Gastrocnemius medialis (tissue), 4 donors: ENCODE measurements at regions not wholly inside any gene's neighbourhood (a gene's known extent, or its start where the extent isn't known, plus 50 kb on each side); places are given as distances from the start of the nearest gene placed in this dataset.
"Not testable (repeated sequence)": the region's sequence is repeated elsewhere in the genome, so short reads cannot be mapped to it uniquely, and the experiment has no call there.

Experiments used
- ATAC-seq, 2 donors: fragments of 150-250 bp; one replicate each; pipeline ENCODE4 v1.9.1; 2016
- DNase-seq, 2 donors: peaks; one replicate each; pipeline ENCODE4 v3.0.0-alpha.2; 2019
- H3K27ac ChIP-seq, 4 donors: fragments of 200-600 bp; sonication (generic); 1 replicate in 1 of 4; 2 replicates in 3 of 4; pipeline ENCODE4 v1.5.1; 2016 to 2018; ENCODE audit warnings: mild to moderate bottlenecking in 2 of 4, moderate library complexity in 1 of 4
- H3K27me3 ChIP-seq, 3 donors: fragments of 200-600 bp; sonication (generic) in 2 of 3; 1 replicate in 1 of 3; 2 replicates in 2 of 3; pipeline versions ENCODE4 v1.5.1 to v1.6.0; 2016 to 2019; ENCODE audit warnings: mild to moderate bottlenecking in 1 of 3, moderate library complexity in 1 of 3
- H3K36me3 ChIP-seq, 2 donors: fragments of 200-600 bp; sonication (generic) in 1 of 2; one replicate each; pipeline ENCODE4 v1.5.1; 2017 to 2018
- H3K4me1 ChIP-seq, 2 donors: fragments of 200-600 bp; sonication (generic) in 1 of 2; one replicate each; pipeline ENCODE4 v1.5.1; 2016 to 2017; ENCODE audit warnings: mild to moderate bottlenecking in 2 of 2
- H3K4me3 ChIP-seq, 4 donors: fragments of 200-600 bp; sonication (generic) in 3 of 4; 1 replicate in 1 of 4; 2 replicates in 3 of 4; pipeline ENCODE4 v1.5.1; 2016 to 2019; ENCODE audit warnings: mild to moderate bottlenecking in 2 of 4
- H3K9me3 ChIP-seq, 3 donors: fragments of 200-600 bp; sonication (generic) in 2 of 3; 1 replicate in 1 of 3; 2 replicates in 2 of 3; pipeline ENCODE4 v1.5.1; 2016 to 2019
- POLR2A ChIP-seq, 2 donors: fragments of 450-650 bp; IDR thresholded peaks; one replicate each; pipeline ENCODE4 v1.6.1; 2017; ENCODE audit warnings: antibody characterized with exemption in 2 of 2, mild to moderate bottlenecking in 2 of 2, moderate library complexity in 2 of 2
- in situ Hi-C, 4 donors: fragments of 200-750 bp; cut with MboI; loops; one replicate each; pipeline versions ENCODE4 v1.15.0 to v1.8.0; 2017; ENCODE audit warnings: low sequenced_read_pairs in 4 of 4
- intact Hi-C: fragments of 100-400 bp; cut with DNase I; formaldehyde crosslinking; loops from one replicate; pipeline ENCODE4 v1.15.1; 2023; ENCODE audit warnings: low total_unique reads
- TF ChIP-seq, protein P1 (sequence below), 5 experiments: fragments of 450-650 bp in 3 of 5; fragments of 200-600 bp in 2 of 5; sonication (generic) in 2 of 5; IDR thresholded peaks in 4 of 5; conservative IDR thresholded peaks in 1 of 5; 1 replicate in 4 of 5; 2 replicates in 1 of 5; pipeline ENCODE4 v1.5.1; 2016 to 2019; ENCODE audit warnings: antibody characterized with exemption in 5 of 5, mild to moderate bottlenecking in 3 of 5, moderate library complexity in 3 of 5

DNA sequence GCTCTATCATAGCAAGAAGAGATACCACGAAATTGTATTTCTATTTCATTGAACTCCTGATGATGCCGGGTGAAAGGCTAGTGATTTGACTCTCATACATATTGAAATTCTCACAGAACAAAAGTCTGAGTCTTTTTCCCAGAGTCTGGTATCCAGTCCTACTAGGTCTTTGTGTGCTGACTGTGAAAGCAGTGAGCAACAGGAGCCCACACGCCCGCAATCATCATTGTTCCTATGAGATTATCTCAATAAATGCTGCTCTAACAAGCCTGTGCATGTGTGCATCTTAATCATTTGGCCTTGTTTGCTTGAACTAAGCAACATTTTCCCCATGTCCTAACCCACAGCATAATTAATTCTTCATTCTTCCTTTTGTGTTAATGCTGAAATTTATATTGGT is 1466.0 kb downstream of the CDH11 start:
- Histone ChIP-seq H3K36me3 (no peaks in the 10 kb centered on the region), H3K27ac (no peak overlapping the region), H3K9me3 (no peaks in the 10 kb centered on the region), H3K4me3 (no peak overlapping the region), H3K27me3 (no peaks in the 10 kb centered on the region), H3K4me1 (no peaks in the 10 kb centered on the region)
- ATAC-seq (no peak), DNase-seq (no peak)
- in situ Hi-C loops, result no loop called here
- intact Hi-C loops, result no loop called here
- TF ChIP-seq POLR2A (IDR thresholded peaks at IDR 0.05), result no peak
- TF ChIP-seq, protein P1, sequence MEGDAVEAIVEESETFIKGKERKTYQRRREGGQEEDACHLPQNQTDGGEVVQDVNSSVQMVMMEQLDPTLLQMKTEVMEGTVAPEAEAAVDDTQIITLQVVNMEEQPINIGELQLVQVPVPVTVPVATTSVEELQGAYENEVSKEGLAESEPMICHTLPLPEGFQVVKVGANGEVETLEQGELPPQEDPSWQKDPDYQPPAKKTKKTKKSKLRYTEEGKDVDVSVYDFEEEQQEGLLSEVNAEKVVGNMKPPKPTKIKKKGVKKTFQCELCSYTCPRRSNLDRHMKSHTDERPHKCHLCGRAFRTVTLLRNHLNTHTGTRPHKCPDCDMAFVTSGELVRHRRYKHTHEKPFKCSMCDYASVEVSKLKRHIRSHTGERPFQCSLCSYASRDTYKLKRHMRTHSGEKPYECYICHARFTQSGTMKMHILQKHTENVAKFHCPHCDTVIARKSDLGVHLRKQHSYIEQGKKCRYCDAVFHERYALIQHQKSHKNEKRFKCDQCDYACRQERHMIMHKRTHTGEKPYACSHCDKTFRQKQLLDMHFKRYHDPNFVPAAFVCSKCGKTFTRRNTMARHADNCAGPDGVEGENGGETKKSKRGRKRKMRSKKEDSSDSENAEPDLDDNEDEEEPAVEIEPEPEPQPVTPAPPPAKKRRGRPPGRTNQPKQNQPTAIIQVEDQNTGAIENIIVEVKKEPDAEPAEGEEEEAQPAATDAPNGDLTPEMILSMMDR (IDR thresholded peaks at IDR 0.05 in 4 of 5, conservative IDR thresholded peaks at IDR 0.05 in 1 of 5), result no peak

DNA sequence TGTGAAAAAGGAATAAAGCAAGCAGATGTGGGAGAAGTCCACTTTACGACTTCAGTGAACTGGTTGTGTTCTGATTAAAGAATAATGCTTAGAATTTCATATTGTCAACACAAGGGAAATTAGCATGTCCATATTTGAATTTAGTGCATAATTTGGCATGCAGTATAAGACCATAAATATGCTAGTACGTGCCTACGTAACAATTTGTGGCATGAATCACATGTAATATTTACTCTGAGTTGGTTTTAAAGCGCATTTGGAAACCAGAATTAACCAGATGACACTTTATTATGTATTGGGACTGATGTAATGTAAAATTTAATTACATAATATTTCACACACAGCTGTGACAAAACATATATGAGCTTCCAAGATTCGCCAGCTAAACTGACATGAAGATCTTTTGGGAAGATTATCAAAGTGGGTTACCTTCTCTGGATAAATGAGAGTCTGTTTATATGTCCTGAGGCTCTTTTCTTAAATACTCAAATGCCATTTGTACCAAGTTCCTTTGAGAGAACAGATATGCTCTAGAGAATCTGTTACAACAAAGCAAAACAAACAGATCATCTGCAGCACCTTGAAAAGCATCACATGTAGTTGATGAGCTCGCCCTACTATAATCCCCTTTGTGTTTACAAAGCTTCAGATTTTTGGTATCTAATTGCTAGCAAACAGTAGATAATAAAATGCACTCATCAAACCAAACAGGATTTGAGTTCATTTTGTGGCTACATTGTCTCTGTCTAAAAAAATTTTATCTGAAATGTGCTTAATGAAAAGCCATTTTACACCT is 1468.6 kb downstream of the CDH11 start:
- in situ Hi-C loops, result no loop called here
- intact Hi-C loops, result no loop called here
- Histone ChIP-seq H3K9me3 (no peaks in the 10 kb centered on the region), H3K27ac (no peak overlapping the region), H3K36me3 (no peaks in the 10 kb centered on the region), H3K4me3 (no peak overlapping the region), H3K27me3 (no peaks in the 10 kb centered on the region), H3K4me1 (no peaks in the 10 kb centered on the region)
- ATAC-seq, result no peak
- no peak for DNase-seq
- TF ChIP-seq, protein P1 (IDR thresholded peaks at IDR 0.05 in 4 of 5, conservative IDR thresholded peaks at IDR 0.05 in 1 of 5), result no peak
- no peak for TF ChIP-seq POLR2A (IDR thresholded peaks at IDR 0.05)

DNA sequence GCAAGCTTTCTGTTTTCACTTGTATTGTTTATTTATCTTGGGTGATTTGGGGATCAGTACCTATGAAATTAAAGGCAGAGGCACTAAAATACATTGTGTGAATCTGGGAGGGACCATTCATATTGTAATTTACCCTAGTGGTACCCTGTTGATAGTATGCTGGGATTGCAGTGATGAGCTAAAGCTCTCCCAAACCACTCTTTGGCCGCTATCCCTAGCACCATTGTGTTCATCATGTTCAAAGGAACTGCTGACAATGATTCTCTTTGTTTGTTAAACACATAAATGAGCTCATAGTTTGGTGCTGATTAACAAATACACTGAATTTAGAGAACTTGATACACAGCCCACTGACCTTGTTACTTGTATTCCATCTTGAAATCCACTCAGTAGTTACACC is 1469.8 kb downstream of the CDH11 start:
- H3K27ac ChIP-seq, result no peak overlapping the region
- intact Hi-C loops (no loop called here), in situ Hi-C loops (no loop called here)
- ATAC-seq, result no peak
- TF ChIP-seq, protein P1 (IDR thresholded peaks at IDR 0.05 in 4 of 5, conservative IDR thresholded peaks at IDR 0.05 in 1 of 5), result no peak
- TF ChIP-seq POLR2A (IDR thresholded peaks at IDR 0.05), result no peak
- H3K27me3 ChIP-seq, result no peaks in the 10 kb centered on the region
- no peak overlapping the region for H3K4me3 ChIP-seq
- H3K4me1 ChIP-seq, result no peaks in the 10 kb centered on the region
- DNase-seq, result no peak
- H3K36me3 ChIP-seq, result no peaks in the 10 kb centered on the region
- no peaks in the 10 kb centered on the region for H3K9me3 ChIP-seq

DNA sequence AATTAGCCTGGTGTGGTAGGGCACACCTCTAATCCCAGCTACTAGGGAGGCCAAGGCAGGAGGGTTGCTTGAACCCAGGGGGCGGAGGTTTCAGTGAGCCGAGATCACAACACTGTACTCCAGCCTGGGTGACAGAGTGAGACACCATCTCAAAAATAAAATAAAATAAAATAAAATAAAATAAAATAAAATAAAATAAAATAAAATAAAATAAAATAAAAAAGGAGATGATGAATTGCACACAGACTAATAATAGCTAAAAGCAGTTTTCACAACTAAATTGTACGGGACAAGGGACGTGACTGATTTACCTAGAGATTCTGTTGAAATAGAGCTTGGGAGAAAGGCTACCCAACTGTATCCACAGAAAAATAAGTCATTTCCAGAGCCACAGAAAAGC is 1471.3 kb downstream of the CDH11 start:
- intact Hi-C loops (no loop called here), in situ Hi-C loops (no loop called here)
- TF ChIP-seq POLR2A (IDR thresholded peaks at IDR 0.05), result no peak
- TF ChIP-seq, protein P1 (IDR thresholded peaks at IDR 0.05 in 4 of 5, conservative IDR thresholded peaks at IDR 0.05 in 1 of 5), result no peak
- Histone ChIP-seq H3K4me3 (no peak overlapping the region), H3K27me3 (no peaks in the 10 kb centered on the region), H3K4me1 (no peaks in the 10 kb centered on the region), H3K27ac (no peak overlapping the region), H3K9me3 (no peaks in the 10 kb centered on the region), H3K36me3 (no peaks in the 10 kb centered on the region)
- no peak for DNase-seq
- no peak for ATAC-seq

DNA sequence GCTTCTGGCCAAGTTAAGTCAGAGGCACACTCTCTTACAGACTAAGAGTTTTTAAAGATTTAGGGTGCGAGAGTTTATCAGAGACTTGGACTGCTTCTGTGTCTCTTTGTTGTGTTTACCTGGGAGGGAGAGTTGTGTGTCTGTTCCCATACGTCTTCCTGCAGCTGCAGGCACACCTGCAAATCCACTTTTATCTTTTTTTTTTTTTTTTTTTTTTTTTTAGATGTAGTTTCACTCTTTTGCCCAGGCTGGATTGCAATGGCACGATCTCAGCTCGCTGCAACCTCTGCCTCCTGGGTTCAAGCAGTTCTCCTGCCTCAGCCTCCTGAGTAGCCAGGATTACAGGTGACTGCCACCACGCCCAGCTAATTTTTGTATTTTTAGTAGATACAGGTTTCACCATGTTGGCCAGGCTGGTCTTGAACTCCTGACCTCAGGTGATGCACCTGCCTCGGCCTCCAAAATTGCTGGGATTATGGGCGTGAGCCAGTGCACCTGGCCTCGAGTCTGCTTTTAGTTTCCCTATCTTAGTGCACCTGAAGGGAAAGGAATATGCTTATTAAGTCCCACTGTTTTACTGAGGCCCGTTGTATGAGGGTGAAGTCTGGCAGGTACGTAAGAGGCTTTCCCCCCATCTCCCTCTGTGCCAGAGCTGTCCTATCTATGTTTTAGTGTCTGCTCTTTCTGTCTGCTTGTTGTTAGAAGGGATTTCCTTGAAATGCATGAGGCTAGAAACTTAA is 1488.0 kb downstream of the CDH11 start:
- H3K36me3 ChIP-seq, H3K4me1 ChIP-seq, H3K9me3 ChIP-seq, DNase-seq, intact Hi-C loops, H3K4me3 ChIP-seq, ATAC-seq, H3K27me3 ChIP-seq, in situ Hi-C loops, H3K27ac ChIP-seq: not testable (repeated sequence)
